NCI-H146 treated with DMSO at 0.1 percent for 48 hours (cell line): ENCODE measurements at regions not wholly inside any gene's neighbourhood (a gene's known extent, or its start where the extent isn't known, plus 50 kb on each side); places are given as distances from the start of the nearest gene placed in this dataset.

Experiments
- DNase-seq: peaks from one replicate; lab custom pipeline; 2025; ENCODE audit not compliant: unreplicated experiment; lab: John Stamatoyannopoulos, UW

- DNase-seq: peak; percentile 62
Observed at GRCh38 chr9:82923912-82924605, 138.9 kb downstream of the RASEF start.
